Glutamatergic neuron (in vitro differentiated cells): ENCODE measurements at regions not wholly inside any gene's neighbourhood (a gene's known extent, or its start where the extent isn't known, plus 50 kb on each side); places are given as distances from the start of the nearest gene placed in this dataset.

Experiments
- DNase-seq: peaks from one replicate; pipeline ENCODE4 v3.0.0; 2022
- H3K27ac Mint-ChIP-seq: one replicate; pipeline ENCODE4 v1.8.0; 2020; ENCODE audit warnings: mild to moderate bottlenecking, mixed read lengths, inconsistent platforms; ENCODE audit not compliant: unreplicated experiment
- H3K27me3 Mint-ChIP-seq: one replicate; pipeline ENCODE4 v1.8.0; 2020; ENCODE audit warnings: mild to moderate bottlenecking, moderate library complexity, mixed read lengths, inconsistent platforms; ENCODE audit not compliant: unreplicated experiment
- H3K36me3 Mint-ChIP-seq: one replicate; pipeline ENCODE4 v1.8.0; 2020; ENCODE audit warnings: mild to moderate bottlenecking, mixed read lengths, inconsistent platforms; ENCODE audit not compliant: unreplicated experiment
- H3K4me1 Mint-ChIP-seq: one replicate; pipeline ENCODE4 v1.8.0; 2020; ENCODE audit warnings: mild to moderate bottlenecking, low read depth, mixed read lengths, inconsistent platforms; ENCODE audit not compliant: unreplicated experiment
- H3K4me3 Mint-ChIP-seq: one replicate; pipeline ENCODE4 v1.8.0; 2020; ENCODE audit warnings: mild to moderate bottlenecking, mixed read lengths, inconsistent platforms; ENCODE audit not compliant: unreplicated experiment
- H3K9me3 Mint-ChIP-seq: one replicate; pipeline ENCODE4 v1.8.0; 2020; ENCODE audit warnings: mild to moderate bottlenecking, moderate library complexity, mixed read lengths, inconsistent platforms; ENCODE audit not compliant: unreplicated experiment
- TF ChIP-seq, protein P1 (sequence below): fragments of 200-600 bp; sonication (generic); IDR thresholded peaks from one replicate; pipeline ENCODE4 v1.5.0; 2021; ENCODE audit not compliant: partially characterized antibody, unreplicated experiment

DNA sequence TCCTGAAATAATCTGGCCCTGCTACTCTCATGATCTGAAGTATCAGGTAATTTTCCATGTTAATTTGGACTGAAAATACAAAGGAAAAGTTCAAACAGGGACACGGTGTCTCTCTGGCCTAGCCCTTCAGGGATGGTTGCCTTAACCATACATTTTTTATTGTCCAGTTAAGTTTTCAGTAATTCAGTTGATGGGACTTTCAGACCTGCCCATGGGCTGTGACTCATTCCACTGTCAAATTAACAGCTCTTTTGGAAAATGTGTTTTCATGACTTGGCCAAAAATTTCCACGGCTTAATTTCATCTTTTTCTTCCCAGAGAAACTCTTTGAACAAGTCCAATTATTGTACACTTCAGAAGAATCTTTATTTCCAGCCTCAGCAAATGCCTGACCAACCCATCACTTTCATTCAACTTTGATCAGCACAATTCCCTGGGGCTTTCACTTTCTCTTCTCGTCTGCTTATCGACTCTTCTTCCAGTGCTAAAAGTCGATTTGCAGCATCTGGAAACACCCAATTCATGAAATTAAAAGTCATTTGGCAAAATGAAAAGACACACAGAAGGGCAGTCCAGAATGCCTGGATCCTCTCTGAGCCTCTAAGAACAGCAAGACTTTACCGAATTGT, 293.9 kb downstream of the RAB28 start:
- no peaks in the 10 kb centered on the region for H3K4me1 Mint-ChIP-seq
- TF ChIP-seq, protein P1, sequence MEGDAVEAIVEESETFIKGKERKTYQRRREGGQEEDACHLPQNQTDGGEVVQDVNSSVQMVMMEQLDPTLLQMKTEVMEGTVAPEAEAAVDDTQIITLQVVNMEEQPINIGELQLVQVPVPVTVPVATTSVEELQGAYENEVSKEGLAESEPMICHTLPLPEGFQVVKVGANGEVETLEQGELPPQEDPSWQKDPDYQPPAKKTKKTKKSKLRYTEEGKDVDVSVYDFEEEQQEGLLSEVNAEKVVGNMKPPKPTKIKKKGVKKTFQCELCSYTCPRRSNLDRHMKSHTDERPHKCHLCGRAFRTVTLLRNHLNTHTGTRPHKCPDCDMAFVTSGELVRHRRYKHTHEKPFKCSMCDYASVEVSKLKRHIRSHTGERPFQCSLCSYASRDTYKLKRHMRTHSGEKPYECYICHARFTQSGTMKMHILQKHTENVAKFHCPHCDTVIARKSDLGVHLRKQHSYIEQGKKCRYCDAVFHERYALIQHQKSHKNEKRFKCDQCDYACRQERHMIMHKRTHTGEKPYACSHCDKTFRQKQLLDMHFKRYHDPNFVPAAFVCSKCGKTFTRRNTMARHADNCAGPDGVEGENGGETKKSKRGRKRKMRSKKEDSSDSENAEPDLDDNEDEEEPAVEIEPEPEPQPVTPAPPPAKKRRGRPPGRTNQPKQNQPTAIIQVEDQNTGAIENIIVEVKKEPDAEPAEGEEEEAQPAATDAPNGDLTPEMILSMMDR: no peak

DNA sequence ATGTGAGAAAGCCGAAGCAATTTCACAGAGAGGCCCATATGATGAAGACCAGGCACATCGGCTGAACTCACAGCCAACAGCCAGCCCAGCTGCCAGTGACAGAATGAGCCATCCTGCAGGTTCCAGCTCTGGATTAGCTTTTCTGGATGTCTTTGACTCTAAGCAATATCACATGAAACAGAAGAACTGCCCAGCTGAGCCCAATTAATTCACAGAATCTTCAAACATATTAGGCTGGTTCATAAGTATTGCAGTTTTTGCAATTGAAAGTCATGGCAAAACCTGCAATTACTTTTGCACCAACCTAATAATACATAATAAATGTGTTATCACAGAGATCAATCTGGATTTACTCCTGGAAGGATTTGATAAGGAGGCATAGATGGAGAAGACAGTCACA, 299.9 kb downstream of the RAB28 start:
- H3K4me3 Mint-ChIP-seq: no peak overlapping the region
- no peaks in the 10 kb centered on the region for H3K27me3 Mint-ChIP-seq
- DNase-seq: no peak
- H3K9me3 Mint-ChIP-seq: no peaks in the 10 kb centered on the region
- H3K4me1 Mint-ChIP-seq: no peaks in the 10 kb centered on the region
- H3K36me3 Mint-ChIP-seq: no peaks in the 10 kb centered on the region
- no peak overlapping the region for H3K27ac Mint-ChIP-seq
- TF ChIP-seq, protein P1: no peak

More for the DNA sequence above, 293.9 kb downstream of the RAB28 start:
- no peak overlapping the region for H3K27ac Mint-ChIP-seq
- DNase-seq: no peak
- H3K27me3 Mint-ChIP-seq: no peaks in the 10 kb centered on the region
- peaks cover 2% of the 10 kb centered on the region for H3K9me3 Mint-ChIP-seq
- no peak overlapping the region for H3K4me3 Mint-ChIP-seq
- no peaks in the 10 kb centered on the region for H3K36me3 Mint-ChIP-seq

DNA sequence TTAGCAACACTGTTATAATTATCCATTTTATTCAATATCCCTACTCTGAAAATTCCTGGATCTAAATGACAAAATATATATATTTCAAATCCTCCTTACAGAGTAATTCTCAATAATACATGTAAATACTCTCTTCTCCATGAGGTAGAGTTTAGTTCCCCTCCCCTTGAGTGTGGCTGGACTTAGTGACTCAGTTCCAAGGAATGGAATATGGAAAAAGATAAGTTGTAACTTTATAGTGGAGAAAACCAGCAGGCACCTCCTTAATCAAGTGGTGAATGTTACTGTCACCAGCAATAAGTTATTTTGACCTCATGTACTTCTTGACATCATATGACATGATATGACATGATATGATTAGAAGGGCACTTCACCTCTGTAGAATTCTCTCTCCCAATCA, 302.0 kb downstream of the RAB28 start:
- Mint-ChIP-seq H3K27ac (no peak overlapping the region), H3K27me3 (no peaks in the 10 kb centered on the region), H3K4me3 (no peak overlapping the region), H3K9me3 (no peaks in the 10 kb centered on the region), H3K4me1 (no peaks in the 10 kb centered on the region), H3K36me3 (no peaks in the 10 kb centered on the region)
- TF ChIP-seq, protein P1: no peak
- DNase-seq: no peak

DNA sequence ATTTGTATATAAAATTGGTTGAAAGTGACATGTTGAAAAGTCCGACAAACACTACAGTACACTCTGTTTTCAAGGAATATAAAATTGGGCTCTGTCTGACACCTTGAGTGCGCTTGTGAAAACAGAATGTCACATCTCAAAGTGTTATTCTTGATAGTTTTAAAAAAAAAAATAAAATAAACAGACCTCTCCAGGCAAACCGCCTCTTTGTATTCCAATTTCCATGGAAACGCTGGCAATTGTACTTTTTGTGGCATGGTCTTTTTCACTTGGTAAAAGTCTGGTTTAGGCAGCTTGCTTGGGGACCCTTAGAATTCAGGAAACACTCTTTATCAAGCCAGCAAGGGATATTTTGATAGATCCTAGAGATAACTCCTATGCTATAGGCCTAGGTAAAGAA, 302.5 kb downstream of the RAB28 start:
- Mint-ChIP-seq H3K4me1 (no peaks in the 10 kb centered on the region), H3K27ac (no peak overlapping the region)

DNA sequence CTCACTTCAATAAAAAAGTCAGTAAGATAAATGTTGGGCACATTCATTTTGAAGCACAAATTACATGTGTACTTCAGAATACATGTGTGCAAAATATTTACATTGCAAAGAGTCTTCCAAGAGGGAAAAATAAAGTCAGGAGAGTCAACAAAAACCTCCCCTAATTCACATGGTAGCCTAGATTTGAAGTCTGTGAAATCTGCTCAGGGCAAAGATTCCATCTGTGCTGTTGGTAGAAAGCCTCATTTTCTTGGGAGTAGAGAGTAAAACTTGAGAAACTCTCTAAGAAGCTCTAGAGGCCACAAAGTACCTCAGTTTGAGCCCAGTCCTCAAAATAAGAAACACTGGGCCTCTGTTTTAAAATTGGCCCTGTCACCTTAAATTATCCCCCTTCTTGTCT, 303.4 kb downstream of the RAB28 start:
- no peak for DNase-seq
- Mint-ChIP-seq H3K4me1 (no peaks in the 10 kb centered on the region), H3K4me3 (no peak overlapping the region), H3K9me3 (no peaks in the 10 kb centered on the region), H3K27ac (no peak overlapping the region), H3K36me3 (no peaks in the 10 kb centered on the region), H3K27me3 (no peaks in the 10 kb centered on the region)
- TF ChIP-seq, protein P1: no peak

More for the DNA sequence above, 302.5 kb downstream of the RAB28 start:
- no peaks in the 10 kb centered on the region for H3K36me3 Mint-ChIP-seq
- H3K9me3 Mint-ChIP-seq: no peaks in the 10 kb centered on the region
- no peak for DNase-seq
- no peak overlapping the region for H3K4me3 Mint-ChIP-seq
- H3K27me3 Mint-ChIP-seq: no peaks in the 10 kb centered on the region
- TF ChIP-seq, protein P1: no peak
